PFSK-1 (cell line): ENCODE measurements at regions not wholly inside any gene's neighbourhood (a gene's known extent, or its start where the extent isn't known, plus 50 kb on each side); places are given as distances from the start of the nearest gene placed in this dataset.

Experiments
- FOXP2 ChIP-seq: optimal IDR thresholded peaks from 2 replicates; pipeline ENCODE3; 2011; ENCODE audit warnings: borderline replicate concordance, control low read depth, inconsistent platforms; ENCODE audit not compliant: insufficient read depth; ENCODE audit errors: extremely low read length, extremely low read depth
- POLR2AphosphoS5 ChIP-seq: IDR thresholded peaks from 2 replicates; pipeline ENCODE4 v1.6.1; 2012; ENCODE audit warnings: low read depth, mild to moderate bottlenecking, control low read depth, low read length, moderate library complexity
- REST ChIP-seq, 2 experiments: IDR thresholded peaks; 2 replicates each; pipeline versions ENCODE4 v1.6.1 to v1.8.0; 2011 to 2012; ENCODE audit warnings: low read depth in 2 of 2, low read length in 2 of 2, control low read depth in 1 of 2, inconsistent platforms in 1 of 2, mild to moderate bottlenecking in 1 of 2, moderate library complexity in 1 of 2; ENCODE audit not compliant: insufficient read depth in 1 of 2
- SIN3A ChIP-seq: IDR thresholded peaks from 2 replicates; pipeline ENCODE4 v1.6.1; 2012; ENCODE audit warnings: mild to moderate bottlenecking, low read length, moderate library complexity, borderline replicate concordance; ENCODE audit not compliant: insufficient read depth
- TAF1 ChIP-seq: IDR thresholded peaks from 2 replicates; pipeline ENCODE4 v1.6.1; 2012; ENCODE audit warnings: low read length, control low read depth, borderline replicate concordance; ENCODE audit not compliant: insufficient read depth

DNA sequence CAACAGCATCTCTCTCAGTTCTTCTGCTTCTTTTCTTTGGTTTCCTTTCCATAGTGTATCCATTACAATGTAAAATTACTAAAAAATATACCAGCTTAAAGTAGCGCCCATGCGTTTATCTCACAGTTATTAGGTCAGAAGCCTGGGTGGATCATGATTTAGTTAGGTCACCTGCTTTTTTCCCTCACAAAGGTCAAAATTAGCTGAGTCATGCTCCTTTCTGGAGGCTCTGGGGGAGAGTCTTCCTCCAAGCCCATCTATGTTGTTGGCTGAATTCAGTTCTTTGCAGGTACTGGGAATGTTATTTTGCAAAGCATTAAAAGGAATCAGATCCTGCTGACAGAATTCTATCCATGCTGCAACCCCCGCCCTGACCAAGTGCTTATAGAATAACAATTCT, 101.6 kb upstream of the TMEM132C start:
- TF ChIP-seq FOXP2 (no peak), REST (IDR thresholded peaks at IDR 0.05; ENCODE audit: insufficient read depth in 1 of 2, low read depth in 2 of 2, low read length in 2 of 2) (no peak), POLR2AphosphoS5 (no peak), TAF1 (no peak), SIN3A (no peak)

DNA sequence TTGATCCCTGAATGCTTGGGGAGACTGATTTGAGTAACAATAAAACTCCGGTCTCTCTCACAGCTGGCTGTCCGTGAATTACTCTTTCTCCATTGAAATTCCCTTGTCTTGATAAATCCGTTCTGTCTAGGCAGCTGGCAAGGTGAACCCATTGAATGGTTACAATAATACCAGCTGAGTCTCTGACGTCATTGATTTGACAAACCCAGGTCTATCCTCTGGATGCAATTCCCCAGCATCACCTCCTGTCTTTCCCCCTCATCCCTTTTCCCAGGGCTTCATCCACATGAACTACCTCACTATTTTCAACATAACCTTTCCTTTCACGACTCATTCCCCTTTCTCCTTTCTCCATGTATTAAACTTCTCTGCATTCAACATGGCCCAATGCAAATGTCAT, 98.7 kb upstream of the TMEM132C start:
- no peak for TF ChIP-seq TAF1
- no peak for TF ChIP-seq REST (IDR thresholded peaks at IDR 0.05; ENCODE audit: insufficient read depth in 1 of 2, low read depth in 2 of 2, low read length in 2 of 2)
- no peak for TF ChIP-seq SIN3A
- no peak for TF ChIP-seq POLR2AphosphoS5
- TF ChIP-seq FOXP2 = no peak

GRCh38 chr12:128170181-128170580, 96.8 kb upstream of the TMEM132C start:
- TF ChIP-seq TAF1 (no peak), REST (IDR thresholded peaks at IDR 0.05; ENCODE audit: insufficient read depth in 1 of 2, low read depth in 2 of 2, low read length in 2 of 2) (no peak), POLR2AphosphoS5 (no peak), SIN3A (no peak), FOXP2 (no peak)

DNA sequence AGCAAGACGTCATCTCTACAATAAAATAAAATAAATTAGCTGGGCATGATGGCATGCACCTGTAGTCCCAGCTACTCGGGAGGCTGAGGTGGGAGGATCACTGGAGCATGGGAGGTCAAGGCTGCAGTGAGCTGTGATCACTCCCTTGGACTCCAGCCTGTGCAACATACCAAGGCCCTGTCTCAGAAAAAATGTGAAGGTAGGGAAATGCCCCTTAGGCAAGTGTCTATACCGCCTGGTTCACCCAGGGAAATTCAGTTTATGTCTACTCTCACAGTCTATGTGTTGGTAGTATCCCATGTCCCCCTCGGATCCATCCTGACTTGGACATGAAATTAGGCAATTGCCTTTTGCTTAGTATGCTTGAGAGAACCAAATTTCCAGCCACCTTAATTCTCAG, 88.4 kb upstream of the TMEM132C start:
- TF ChIP-seq POLR2AphosphoS5 (no peak), SIN3A (no peak), TAF1 (no peak), FOXP2 (no peak), REST (IDR thresholded peaks at IDR 0.05; ENCODE audit: insufficient read depth in 1 of 2, low read depth in 2 of 2, low read length in 2 of 2) (no peak)

DNA sequence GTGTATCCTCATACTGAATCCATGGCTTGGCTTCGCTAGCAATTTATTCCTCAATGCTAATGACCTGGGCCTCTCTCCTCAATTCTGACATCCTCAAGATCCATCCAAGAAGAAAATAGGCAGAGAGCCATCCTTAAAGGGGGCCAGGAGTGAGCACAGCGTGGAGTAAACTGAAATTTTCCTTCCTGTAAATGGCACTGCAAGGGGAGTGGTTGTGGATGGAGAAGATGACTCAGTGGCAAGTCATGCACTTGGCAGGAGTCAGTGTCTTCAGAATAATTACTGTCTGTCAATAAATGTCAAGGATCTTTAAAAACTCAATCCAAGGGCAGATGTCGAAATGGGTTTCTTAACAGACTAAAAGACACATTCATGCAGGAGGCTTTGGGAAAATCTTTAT, 88.0 kb upstream of the TMEM132C start:
- TF ChIP-seq REST (IDR thresholded peaks at IDR 0.05; ENCODE audit: insufficient read depth in 1 of 2, low read depth in 2 of 2, low read length in 2 of 2) = no peak
- no peak for TF ChIP-seq POLR2AphosphoS5
- TF ChIP-seq TAF1 = no peak
- no peak for TF ChIP-seq SIN3A
- TF ChIP-seq FOXP2 = no peak
